Stimulated activated CD4-positive, alpha-beta T cell treated with anti-CD3 and anti-CD28 coated beads, Interleukin-12 subunit alpha, Interleukin-12 subunit beta, amount 100 ng/mL, for 24 hours (primary cell): ENCODE measurements at regions not wholly inside any gene's neighbourhood (a gene's known extent, or its start where the extent isn't known, plus 50 kb on each side); places are given as distances from the start of the nearest gene placed in this dataset.
"Not testable (repeated sequence)": the region's sequence is repeated elsewhere in the genome, so short reads cannot be mapped to it uniquely, and the experiment has no call there.

ENCODE experiments used
- DNase-seq, 2 experiments: peaks; one replicate each; pipeline ENCODE4 v3.0.0-alpha.2; 2020; ENCODE audit warnings: low read depth in 2 of 2

GRCh38 chr1:206361978-206362543 is 108.2 kb upstream of the IKBKE start:
- not testable (repeated sequence) for DNase-seq

GRCh38 chr1:206362994-206363393 is 107.3 kb upstream of the IKBKE start:
- not testable (repeated sequence) for DNase-seq

GRCh38 chr1:206365271-206365670 is 105.0 kb upstream of the IKBKE start:
- not testable (repeated sequence) for DNase-seq

- not testable (repeated sequence) for DNase-seq
These were observed 104.1 kb upstream of the IKBKE start for GRCh38 chr1:206366131-206366530.

GRCh38 chr1:206366772-206367171 is 103.5 kb upstream of the IKBKE start:
- not testable (repeated sequence) for DNase-seq

- DNase-seq: not testable (repeated sequence)
These were observed 102.2 kb upstream of the IKBKE start for GRCh38 chr1:206367955-206368622.

- DNase-seq: not testable (repeated sequence)
These were observed 95.6 kb upstream of the IKBKE start for GRCh38 chr1:206374725-206375124.

- DNase-seq: not testable (repeated sequence)
These were observed 94.7 kb upstream of the IKBKE start for GRCh38 chr1:206375552-206375951.

GRCh38 chr1:206378506-206378905 is 91.8 kb upstream of the IKBKE start:
- not testable (repeated sequence) for DNase-seq

- DNase-seq: not testable (repeated sequence)
These were observed 91.0 kb upstream of the IKBKE start for GRCh38 chr1:206379245-206379644.

- not testable (repeated sequence) for DNase-seq
These were observed 90.0 kb upstream of the IKBKE start for GRCh38 chr1:206380163-206380790.

GRCh38 chr1:206380791-206381610 is 89.3 kb upstream of the IKBKE start:
- not testable (repeated sequence) for DNase-seq

- DNase-seq: not testable (repeated sequence)
These were observed 86.1 kb upstream of the IKBKE start for GRCh38 chr1:206384029-206384807.

GRCh38 chr1:206384891-206385290 is 85.4 kb upstream of the IKBKE start:
- not testable (repeated sequence) for DNase-seq

GRCh38 chr1:206387631-206388030 is 82.6 kb upstream of the IKBKE start:
- not testable (repeated sequence) for DNase-seq

- DNase-seq: not testable (repeated sequence)
These were observed 78.4 kb upstream of the IKBKE start for GRCh38 chr1:206391903-206392302.

- not testable (repeated sequence) for DNase-seq
These were observed 72.8 kb upstream of the IKBKE start for GRCh38 chr1:206397501-206397900.

- not testable (repeated sequence) for DNase-seq
These were observed 72.0 kb upstream of the IKBKE start for GRCh38 chr1:206398261-206398660.

- not testable (repeated sequence) for DNase-seq
These were observed 66.5 kb upstream of the IKBKE start for GRCh38 chr1:206403612-206404307.

- DNase-seq: not testable (repeated sequence)
These were observed 65.8 kb upstream of the IKBKE start for GRCh38 chr1:206404309-206405027.
